NB4 (cell line): ENCODE measurements at regions not wholly inside any gene's neighbourhood (a gene's known extent, or its start where the extent isn't known, plus 50 kb on each side); places are given as distances from the start of the nearest gene placed in this dataset.

Experiments
- DNase-seq: peaks from one replicate; pipeline ENCODE4 v3.0.0; 2010; ENCODE audit warnings: low read depth
- H3K4me3 ChIP-seq: one replicate; pipeline ENCODE4 v1.5.1; 2011; ENCODE audit warnings: mild to moderate bottlenecking, low read depth, low read length, moderate library complexity
- MYC ChIP-seq: IDR thresholded peaks from 2 replicates; pipeline ENCODE4 v1.6.1; 2011; ENCODE audit warnings: low read depth, low read length
- POLR2A ChIP-seq: IDR thresholded peaks from 2 replicates; pipeline ENCODE4 v1.6.1; 2011; ENCODE audit warnings: mild to moderate bottlenecking; ENCODE audit not compliant: insufficient read length; ENCODE audit errors: extremely low read depth
- TF ChIP-seq, protein P1 (sequence below): IDR thresholded peaks from 2 replicates; pipeline ENCODE4 v1.6.1; 2011; ENCODE audit warnings: low read depth, low read length
- TF ChIP-seq, protein P2 (sequence below): IDR thresholded peaks from one replicate; pipeline ENCODE4 v1.5.1; 2012; ENCODE audit warnings: low read depth, low read length

DNA sequence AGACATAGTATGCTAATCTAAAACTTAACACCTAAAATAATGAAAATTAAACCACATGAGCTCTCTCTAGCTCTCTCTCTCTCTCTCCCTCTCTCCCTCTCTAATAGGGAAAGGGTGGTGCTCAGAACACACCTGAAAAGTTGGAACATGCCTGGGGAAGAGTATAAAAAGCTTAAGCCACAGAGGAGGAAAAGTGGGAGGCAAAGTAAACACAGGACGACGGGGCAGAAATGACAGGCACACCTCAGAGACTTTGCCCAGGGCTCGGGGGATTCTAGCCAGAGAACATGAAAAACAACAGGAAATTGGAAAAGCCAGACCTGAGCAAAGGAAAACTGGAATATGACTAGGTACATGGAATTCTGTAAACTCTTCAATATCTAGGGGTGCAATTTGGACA, 666.1 kb downstream of the BCL11A start:
- H3K4me3 ChIP-seq = no peak overlapping the region
- no peak for TF ChIP-seq MYC
- TF ChIP-seq, protein P1, sequence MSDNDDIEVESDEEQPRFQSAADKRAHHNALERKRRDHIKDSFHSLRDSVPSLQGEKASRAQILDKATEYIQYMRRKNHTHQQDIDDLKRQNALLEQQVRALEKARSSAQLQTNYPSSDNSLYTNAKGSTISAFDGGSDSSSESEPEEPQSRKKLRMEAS = no peak
- TF ChIP-seq, protein P2, sequence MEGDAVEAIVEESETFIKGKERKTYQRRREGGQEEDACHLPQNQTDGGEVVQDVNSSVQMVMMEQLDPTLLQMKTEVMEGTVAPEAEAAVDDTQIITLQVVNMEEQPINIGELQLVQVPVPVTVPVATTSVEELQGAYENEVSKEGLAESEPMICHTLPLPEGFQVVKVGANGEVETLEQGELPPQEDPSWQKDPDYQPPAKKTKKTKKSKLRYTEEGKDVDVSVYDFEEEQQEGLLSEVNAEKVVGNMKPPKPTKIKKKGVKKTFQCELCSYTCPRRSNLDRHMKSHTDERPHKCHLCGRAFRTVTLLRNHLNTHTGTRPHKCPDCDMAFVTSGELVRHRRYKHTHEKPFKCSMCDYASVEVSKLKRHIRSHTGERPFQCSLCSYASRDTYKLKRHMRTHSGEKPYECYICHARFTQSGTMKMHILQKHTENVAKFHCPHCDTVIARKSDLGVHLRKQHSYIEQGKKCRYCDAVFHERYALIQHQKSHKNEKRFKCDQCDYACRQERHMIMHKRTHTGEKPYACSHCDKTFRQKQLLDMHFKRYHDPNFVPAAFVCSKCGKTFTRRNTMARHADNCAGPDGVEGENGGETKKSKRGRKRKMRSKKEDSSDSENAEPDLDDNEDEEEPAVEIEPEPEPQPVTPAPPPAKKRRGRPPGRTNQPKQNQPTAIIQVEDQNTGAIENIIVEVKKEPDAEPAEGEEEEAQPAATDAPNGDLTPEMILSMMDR = no peak
- no peak for TF ChIP-seq POLR2A
- DNase-seq = no peak

DNA sequence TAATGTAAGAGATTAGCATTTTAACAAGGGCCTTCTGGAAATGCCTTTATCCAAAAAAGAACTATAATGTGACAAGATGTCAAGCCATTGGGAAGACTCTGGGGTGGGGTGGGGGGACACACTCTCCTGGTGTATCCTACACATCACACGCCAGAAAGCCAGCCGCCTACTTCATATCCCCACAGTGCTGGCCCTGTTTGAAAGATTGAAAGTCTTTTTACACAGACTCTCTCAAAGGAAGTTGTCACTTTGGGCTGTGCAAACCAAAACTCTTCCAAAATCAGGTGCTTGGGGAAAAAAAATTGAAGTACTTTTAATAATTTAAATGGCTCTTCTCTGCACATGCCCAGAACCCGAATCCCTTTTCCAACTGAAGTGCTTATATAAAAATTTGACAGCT, 666.7 kb downstream of the BCL11A start:
- TF ChIP-seq POLR2A = no peak
- TF ChIP-seq, protein P1 = no peak
- TF ChIP-seq MYC = no peak
- TF ChIP-seq, protein P2 = no peak
- DNase-seq = no peak
- H3K4me3 ChIP-seq = no peak overlapping the region

DNA sequence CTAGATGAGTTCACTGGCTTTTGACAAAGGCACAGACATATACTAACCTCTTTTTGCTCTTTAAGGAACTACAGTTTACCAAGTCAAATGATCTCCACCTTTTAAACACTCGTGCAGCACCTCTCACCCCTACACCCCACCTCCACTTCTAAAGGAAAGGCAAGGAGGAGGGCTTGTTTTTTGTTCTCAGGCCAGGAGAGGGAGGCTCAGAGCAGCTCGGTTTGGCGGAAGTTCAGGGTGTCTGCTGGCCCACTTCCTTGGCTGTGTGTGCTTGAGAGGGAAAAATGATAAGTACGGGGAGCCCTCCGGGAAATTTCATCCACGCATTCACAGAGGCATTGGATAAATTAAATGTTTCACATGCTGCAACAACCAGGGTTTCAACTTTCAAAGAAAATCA, 667.9 kb downstream of the BCL11A start:
- DNase-seq = no peak

DNA sequence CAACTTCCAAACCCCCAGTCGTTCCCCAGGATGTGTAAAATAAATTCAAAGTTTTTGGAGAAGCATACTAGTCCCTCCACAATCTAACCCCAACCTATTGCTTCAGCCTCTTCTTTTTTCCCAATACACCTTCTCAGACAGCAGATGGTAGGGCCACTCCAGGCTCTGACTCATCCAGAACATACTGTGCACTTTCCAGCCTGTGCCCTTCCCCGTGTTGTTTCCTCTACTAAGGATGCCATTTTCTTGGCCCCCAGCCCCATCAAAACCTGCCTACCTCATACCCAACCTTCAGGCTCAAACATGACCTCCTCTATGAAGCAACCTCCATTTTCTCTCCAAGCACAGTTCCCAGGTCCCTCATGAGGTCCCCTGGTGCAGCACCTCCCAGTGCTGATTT, 669.3 kb downstream of the BCL11A start:
- TF ChIP-seq, protein P1 = no peak
- no peak for TF ChIP-seq POLR2A
- TF ChIP-seq MYC = no peak
- TF ChIP-seq, protein P2 = no peak
- no peak for DNase-seq
- H3K4me3 ChIP-seq = no peak overlapping the region

More for the DNA sequence above, 667.9 kb downstream of the BCL11A start:
- TF ChIP-seq, protein P2 = no peak
- TF ChIP-seq POLR2A (no peak), MYC (no peak)
- TF ChIP-seq, protein P1 = no peak
- H3K4me3 ChIP-seq = no peak overlapping the region

DNA sequence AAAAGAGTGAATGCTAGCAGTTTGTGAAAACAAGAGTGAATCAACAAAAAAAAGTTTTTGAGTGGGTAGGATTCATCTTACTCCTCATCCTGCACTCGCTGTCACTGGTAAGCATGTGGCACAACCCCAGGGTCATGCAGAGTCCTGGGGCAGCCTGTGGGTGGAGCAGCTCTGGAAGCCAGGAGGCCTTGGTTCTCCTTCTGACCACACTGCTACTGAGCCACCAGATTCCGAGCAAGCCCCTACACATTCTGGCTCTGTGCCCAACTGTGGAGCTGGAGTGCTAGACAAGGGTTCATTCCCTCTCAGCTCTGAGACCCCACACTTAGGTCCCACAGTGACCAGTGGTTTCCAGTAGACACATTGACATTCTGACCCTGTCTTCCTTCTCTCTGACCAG, 670.6 kb downstream of the BCL11A start:
- TF ChIP-seq, protein P1 = no peak
- DNase-seq = no peak
- H3K4me3 ChIP-seq = no peak overlapping the region

DNA sequence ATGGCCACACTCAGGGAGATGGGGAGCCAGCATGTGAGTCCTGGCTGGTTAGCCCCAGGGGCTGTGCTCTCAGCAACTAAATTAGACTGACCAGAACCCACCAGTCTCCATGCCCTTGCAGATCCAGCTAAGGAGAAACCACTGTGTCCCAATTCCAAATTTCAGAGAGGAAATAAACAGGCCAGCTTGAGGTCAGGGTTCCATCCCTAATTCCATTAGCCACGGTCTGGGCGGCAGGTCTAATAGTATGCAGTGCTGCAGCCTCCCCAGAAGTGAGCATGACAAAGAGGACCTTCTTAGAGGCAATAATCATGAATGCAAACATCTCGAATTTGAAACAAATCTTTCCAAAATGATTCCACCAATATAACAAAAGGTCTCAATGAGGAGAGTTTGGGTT, 671.2 kb downstream of the BCL11A start:
- TF ChIP-seq MYC (no peak), POLR2A (no peak)
- H3K4me3 ChIP-seq = no peak overlapping the region
- DNase-seq = no peak

DNA sequence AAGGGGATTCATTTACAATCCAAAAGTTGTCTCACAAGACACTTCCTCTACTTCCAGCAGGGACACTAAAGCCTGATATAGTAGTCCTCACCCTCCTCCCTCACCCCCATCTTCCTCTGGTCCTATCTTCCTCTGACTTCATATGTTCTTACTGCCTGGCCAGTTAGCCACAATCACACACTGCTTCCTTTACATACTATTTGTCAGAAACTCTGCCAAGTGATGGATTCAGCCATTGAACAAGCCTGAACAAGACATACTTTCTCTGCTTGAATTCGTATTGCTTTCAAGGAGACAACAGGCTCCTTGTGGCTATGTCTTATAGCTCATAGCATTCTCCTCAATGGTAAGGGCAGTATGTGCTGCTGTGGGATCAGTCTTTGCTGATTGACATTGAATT, 672.2 kb downstream of the BCL11A start:
- H3K4me3 ChIP-seq = no peak overlapping the region
- no peak for DNase-seq
- no peak for TF ChIP-seq MYC
- TF ChIP-seq, protein P1 = no peak
- TF ChIP-seq, protein P2 = no peak
- no peak for TF ChIP-seq POLR2A
